ENCODE measurements at regions not wholly inside any gene's neighbourhood (a gene's known extent, or its start where the extent isn't known, plus 50 kb on each side); places are given as distances from the start of the nearest gene placed in this dataset.

DNA sequence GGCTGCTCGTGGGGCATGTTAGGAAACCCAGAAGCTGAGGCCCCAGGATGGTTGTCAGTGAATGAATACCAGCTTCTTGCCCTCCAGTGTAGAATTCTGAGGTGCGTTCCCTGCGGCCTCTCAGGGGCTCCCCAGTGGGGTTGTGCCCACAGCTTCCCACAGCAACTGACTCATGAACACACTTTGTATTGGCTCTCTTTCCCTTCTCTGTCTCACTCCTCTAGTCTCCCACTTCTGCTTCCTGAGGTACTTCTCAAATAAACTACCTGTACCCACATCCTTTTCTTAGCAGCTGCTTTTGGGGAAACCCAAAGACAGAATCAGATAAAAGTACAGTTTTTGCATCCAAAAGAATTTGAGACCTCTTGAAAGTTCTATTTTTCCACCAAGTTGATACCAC is 107.7 kb upstream of the JAG1 start:
- DNase-seq (ENCODE audit: low read depth): no peak
- no peak overlapping the region for H3K4me3 ChIP-seq (ENCODE audit: low read length)

DNA sequence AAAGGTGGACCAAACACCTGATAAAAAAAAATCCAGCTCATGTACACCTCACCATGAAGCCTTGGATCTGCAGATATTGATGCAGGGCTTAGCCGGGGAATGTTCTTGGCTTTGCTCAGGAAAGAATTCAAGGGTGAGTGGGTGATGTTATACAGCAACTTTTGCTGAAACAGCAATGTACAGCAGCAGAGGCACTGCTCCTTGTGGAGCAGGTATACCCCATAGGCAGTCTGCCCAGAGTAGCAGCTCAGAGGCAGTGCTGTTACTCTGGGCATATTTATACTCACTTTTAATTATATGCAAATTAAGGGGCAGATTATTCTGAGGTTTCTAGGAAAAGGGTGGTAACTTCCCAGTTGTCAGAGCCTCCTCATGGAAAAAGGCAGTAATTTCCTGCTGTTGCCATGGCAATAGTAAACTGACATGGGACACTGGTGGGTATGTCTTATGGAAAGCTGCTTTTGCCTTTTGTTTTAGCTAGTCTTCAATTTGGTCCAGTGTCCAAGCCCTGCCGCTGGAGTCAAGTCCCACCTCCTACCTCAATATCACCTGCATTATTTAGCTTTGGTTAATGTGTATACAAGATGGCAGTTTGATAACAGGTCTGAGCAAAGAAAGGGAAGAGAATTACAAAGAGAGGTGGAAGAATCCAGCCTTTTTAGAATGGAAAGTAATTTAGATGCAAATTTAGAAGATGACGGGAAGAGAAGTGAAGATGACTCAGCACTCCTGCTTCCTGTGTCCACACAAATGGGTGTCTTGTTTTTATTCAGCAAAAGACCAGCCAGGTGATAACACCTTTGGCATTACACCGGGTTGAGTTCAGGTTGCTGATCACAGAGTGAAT is 110.1 kb upstream of the JAG1 start:
- TF ChIP-seq, protein P1, sequence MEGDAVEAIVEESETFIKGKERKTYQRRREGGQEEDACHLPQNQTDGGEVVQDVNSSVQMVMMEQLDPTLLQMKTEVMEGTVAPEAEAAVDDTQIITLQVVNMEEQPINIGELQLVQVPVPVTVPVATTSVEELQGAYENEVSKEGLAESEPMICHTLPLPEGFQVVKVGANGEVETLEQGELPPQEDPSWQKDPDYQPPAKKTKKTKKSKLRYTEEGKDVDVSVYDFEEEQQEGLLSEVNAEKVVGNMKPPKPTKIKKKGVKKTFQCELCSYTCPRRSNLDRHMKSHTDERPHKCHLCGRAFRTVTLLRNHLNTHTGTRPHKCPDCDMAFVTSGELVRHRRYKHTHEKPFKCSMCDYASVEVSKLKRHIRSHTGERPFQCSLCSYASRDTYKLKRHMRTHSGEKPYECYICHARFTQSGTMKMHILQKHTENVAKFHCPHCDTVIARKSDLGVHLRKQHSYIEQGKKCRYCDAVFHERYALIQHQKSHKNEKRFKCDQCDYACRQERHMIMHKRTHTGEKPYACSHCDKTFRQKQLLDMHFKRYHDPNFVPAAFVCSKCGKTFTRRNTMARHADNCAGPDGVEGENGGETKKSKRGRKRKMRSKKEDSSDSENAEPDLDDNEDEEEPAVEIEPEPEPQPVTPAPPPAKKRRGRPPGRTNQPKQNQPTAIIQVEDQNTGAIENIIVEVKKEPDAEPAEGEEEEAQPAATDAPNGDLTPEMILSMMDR (conservative IDR thresholded peaks at IDR 0.05; ENCODE audit: low read depth, low read length): no peak

More for the DNA sequence above, 107.7 kb upstream of the JAG1 start:
- TF ChIP-seq, protein P1 (conservative IDR thresholded peaks at IDR 0.05; ENCODE audit: low read depth, low read length): no peak

DNA sequence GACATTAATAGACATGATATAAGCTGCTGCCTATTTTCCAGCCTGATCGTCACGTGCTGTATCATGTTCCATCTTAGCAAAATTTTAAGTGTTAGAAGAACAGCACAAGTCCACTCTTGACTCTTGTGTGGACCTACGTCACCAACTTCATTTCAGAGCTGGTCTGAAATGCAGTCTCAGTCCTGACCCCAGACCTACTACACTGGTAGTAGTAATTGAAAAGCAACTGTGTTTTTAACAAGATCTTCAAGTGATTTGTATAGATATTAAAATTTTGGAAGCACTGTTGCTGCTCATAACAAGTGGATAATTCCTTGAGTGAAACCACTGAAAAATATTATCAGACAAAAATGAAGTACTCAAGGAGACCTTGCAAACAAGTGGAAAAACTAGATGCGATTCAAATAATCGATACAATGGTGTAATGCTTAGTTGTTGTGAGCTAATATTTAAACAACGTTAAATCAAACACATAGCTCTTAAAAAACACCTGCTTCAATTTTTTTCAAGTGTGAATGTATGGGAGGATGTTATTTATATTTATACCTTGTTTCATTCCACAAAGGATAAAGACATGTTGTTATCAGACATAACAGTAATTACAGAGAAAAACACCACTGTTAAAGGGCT is 110.9 kb upstream of the JAG1 start:
- no peak overlapping the region for H3K4me3 ChIP-seq (ENCODE audit: low read length)
- TF ChIP-seq, protein P1 (conservative IDR thresholded peaks at IDR 0.05; ENCODE audit: low read depth, low read length): no peak
- no peak for DNase-seq (ENCODE audit: low read depth)

More for the DNA sequence above, 110.1 kb upstream of the JAG1 start:
- no peak for DNase-seq (ENCODE audit: low read depth)
- no peak overlapping the region for H3K4me3 ChIP-seq (ENCODE audit: low read length)

DNA sequence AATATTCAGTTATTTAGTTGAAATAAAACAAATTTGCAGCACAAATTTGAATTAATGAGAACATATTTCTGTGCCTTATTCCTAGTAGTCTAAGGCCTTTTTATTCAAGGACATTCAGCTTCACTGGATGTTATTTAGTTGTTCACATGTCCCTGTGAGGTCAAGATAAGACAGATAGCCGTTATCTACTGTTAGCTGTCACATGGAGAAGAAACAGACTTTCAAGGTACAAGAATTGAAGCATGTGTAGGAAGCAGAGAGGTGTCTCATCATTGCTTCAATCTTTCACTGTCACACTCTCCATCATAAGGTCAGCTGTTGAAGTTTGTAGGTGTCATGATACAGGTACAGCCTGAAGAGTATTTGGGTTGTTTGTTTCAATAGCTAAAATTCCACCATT is 112.9 kb upstream of the JAG1 start:
- TF ChIP-seq, protein P1 (conservative IDR thresholded peaks at IDR 0.05; ENCODE audit: low read depth, low read length): no peak
- no peak overlapping the region for H3K4me3 ChIP-seq (ENCODE audit: low read length)
- DNase-seq (ENCODE audit: low read depth): no peak

DNA sequence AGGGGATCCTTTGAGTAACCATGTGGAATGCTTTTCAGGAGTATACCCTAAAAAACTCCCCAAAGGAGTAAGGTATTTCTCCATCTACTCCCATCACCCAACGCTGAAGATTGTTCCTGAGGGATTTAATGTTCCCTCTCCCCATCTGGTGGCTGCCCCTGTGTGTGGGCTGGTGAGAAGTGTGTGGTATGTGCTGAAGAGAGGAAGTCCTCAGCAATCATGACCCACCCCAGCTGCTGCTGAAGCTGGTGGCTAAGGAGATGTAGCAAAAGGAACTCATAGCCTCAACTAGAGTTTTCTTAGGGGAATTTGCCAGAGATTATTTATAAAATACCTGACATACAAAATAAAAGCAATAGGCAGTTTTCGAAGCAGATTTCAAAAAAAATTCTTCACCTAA is 114.3 kb upstream of the JAG1 start:
- TF ChIP-seq, protein P1 (conservative IDR thresholded peaks at IDR 0.05; ENCODE audit: low read depth, low read length): no peak
- H3K4me3 ChIP-seq (ENCODE audit: low read length): no peak overlapping the region
- DNase-seq (ENCODE audit: low read depth): no peak

- H3K4me3 ChIP-seq (ENCODE audit: low read length): no peak overlapping the region
- TF ChIP-seq, protein P1 (conservative IDR thresholded peaks at IDR 0.05; ENCODE audit: low read depth, low read length): no peak
- DNase-seq (ENCODE audit: low read depth): no peak
Measured at GRCh38 chr20:10788877-10789276, 115.1 kb upstream of the JAG1 start.

DNA sequence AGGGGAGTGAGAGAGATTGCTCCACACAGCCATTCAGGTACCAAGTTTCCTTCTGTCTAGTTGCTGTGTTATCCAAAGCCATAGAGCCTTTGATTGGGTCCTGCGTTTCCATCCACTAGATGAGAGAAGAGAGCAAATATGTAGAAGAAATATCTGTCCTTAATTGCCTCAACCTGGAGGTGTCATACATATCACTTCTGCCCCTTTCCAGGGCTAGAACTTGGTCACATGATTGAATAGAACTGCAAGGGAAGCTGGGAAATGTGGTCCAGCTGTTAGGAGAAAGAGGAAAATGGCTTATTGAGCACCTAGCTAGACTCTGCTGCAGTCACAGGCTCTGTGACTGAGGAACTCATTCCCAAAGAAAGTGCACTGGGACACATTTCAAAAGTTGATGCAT is 115.6 kb upstream of the JAG1 start:
- TF ChIP-seq, protein P1 (conservative IDR thresholded peaks at IDR 0.05; ENCODE audit: low read depth, low read length): no peak
- DNase-seq (ENCODE audit: low read depth): no peak
- H3K4me3 ChIP-seq (ENCODE audit: low read length): no peak overlapping the region
